ENCODE measurements at regions not wholly inside any gene's neighbourhood (a gene's known extent, or its start where the extent isn't known, plus 50 kb on each side); places are given as distances from the start of the nearest gene placed in this dataset.

DNA sequence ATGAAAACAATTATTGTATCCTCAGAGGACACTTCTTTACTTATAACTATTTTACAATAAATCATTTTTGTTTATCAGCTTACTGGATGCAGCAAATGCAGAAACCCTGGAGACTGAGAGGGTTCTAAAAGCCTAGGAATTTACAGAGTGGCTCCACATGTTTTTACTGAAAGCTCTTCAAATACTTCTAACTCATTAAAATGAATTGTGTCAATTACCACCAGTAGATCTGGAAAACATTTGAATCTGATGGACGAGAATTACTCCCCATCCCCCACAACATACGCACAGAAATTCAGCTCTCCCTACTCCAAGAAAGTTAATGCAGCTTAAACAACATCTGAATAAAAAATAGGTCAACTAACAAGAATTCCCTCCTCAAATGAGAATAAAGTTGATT, 319.8 kb upstream of the FIGN start:
- TF ChIP-seq SUZ12 (IDR thresholded peaks at IDR 0.05; ENCODE audit: extremely low read depth, insufficient read depth, insufficient read length), result no peak
- TF ChIP-seq YY1 (IDR thresholded peaks at IDR 0.05; ENCODE audit: insufficient read depth, insufficient read length), result no peak

Measured in NT2/D1 (cell line).